Neural progenitor cell (in vitro differentiated cells): ENCODE measurements at regions not wholly inside any gene's neighbourhood (a gene's known extent, or its start where the extent isn't known, plus 50 kb on each side); places are given as distances from the start of the nearest gene placed in this dataset.

Source experiments
- DNase-seq: peaks from one replicate; pipeline ENCODE4 v3.0.0-alpha.2; 2016; ENCODE audit warnings: low spot score
- H2AFZ ChIP-seq: fragments of 200-600 bp; sonication (generic); replicated peaks from 2 replicates; pipeline ENCODE4 v1.6.1; 2016; ENCODE audit warnings: antibody characterized with exemption
- H3F3A ChIP-seq: fragments of 200-600 bp; sonication (generic); 2 replicates; pipeline ENCODE4 v1.6.1; 2016; ENCODE audit warnings: antibody characterized with exemption, low read depth
- H3K27ac ChIP-seq: fragments of 200-600 bp; sonication (generic); 2 replicates; pipeline ENCODE4 v1.5.1; 2016; ENCODE audit warnings: mild to moderate bottlenecking
- H3K27me3 ChIP-seq: fragments of 200-600 bp; sonication (generic); 2 replicates; pipeline ENCODE4 v1.6.1; 2016; ENCODE audit warnings: mild to moderate bottlenecking, moderate library complexity
- H3K36me3 ChIP-seq: fragments of 200-600 bp; sonication (generic); 2 replicates; pipeline ENCODE4 v1.5.1; 2016
- H3K4me1 ChIP-seq: fragments of 200-600 bp; sonication (generic); 2 replicates; pipeline ENCODE4 v1.6.1; 2016; ENCODE audit warnings: mixed run types
- H3K4me2 ChIP-seq: fragments of 200-600 bp; sonication (generic); 2 replicates; pipeline ENCODE4 v1.6.1; 2016
- H3K4me3 ChIP-seq: fragments of 200-600 bp; sonication (generic); 2 replicates; pipeline ENCODE4 v1.5.1; 2016
- H3K79me2 ChIP-seq: fragments of 200-600 bp; sonication (generic); 2 replicates; pipeline ENCODE4 v1.6.1; 2016; ENCODE audit warnings: low read depth
- H3K9ac ChIP-seq: fragments of 200-600 bp; sonication (generic); 2 replicates; pipeline ENCODE4 v1.6.1; 2016
- H3K9me3 ChIP-seq: fragments of 200-600 bp; sonication (generic); 2 replicates; pipeline ENCODE4 v1.5.1; 2016; ENCODE audit warnings: low read depth
- H4K20me1 ChIP-seq: fragments of 200-600 bp; sonication (generic); 2 replicates; pipeline ENCODE4 v1.6.1; 2016; ENCODE audit warnings: low read depth
- H3K27ac Mint-ChIP-seq: 3 replicates; pipeline ENCODE4 v1.8.0; 2021; ENCODE audit warnings: mixed read lengths
- H3K27me3 Mint-ChIP-seq: 2 replicates; pipeline ENCODE4 v1.8.0; 2022; ENCODE audit warnings: low read depth, mild to moderate bottlenecking, inconsistent platforms, moderate library complexity, mixed read lengths; ENCODE audit not compliant: insufficient read depth
- H3K36me3 Mint-ChIP-seq: 3 replicates; pipeline ENCODE4 v1.8.0; 2021; ENCODE audit warnings: mixed read lengths
- H3K4me1 Mint-ChIP-seq: 3 replicates; pipeline ENCODE4 v1.8.0; 2021; ENCODE audit warnings: mixed read lengths
- H3K4me3 Mint-ChIP-seq: 3 replicates; pipeline ENCODE4 v1.8.0; 2021; ENCODE audit warnings: mild to moderate bottlenecking, moderate library complexity, mixed read lengths
- H3K9me3 Mint-ChIP-seq: 3 replicates; pipeline ENCODE4 v1.8.0; 2020; ENCODE audit warnings: mixed read lengths
- EZH2 ChIP-seq: fragments of 200-600 bp; sonication (generic); IDR thresholded peaks from 2 replicates; pipeline ENCODE4 v1.6.1; 2017; ENCODE audit warnings: antibody characterized with exemption, mild to moderate bottlenecking, moderate library complexity
- EZH2phosphoT487 ChIP-seq: fragments of 200-600 bp; sonication (generic); IDR thresholded peaks from 2 replicates; pipeline ENCODE4 v1.6.1; 2017; ENCODE audit warnings: antibody characterized with exemption
- TF ChIP-seq, protein P1 (sequence below): fragments of 200-600 bp; sonication (generic); IDR thresholded peaks from 2 replicates; pipeline ENCODE4 v1.5.1; 2017; ENCODE audit warnings: antibody characterized with exemption, mild to moderate bottlenecking

DNA sequence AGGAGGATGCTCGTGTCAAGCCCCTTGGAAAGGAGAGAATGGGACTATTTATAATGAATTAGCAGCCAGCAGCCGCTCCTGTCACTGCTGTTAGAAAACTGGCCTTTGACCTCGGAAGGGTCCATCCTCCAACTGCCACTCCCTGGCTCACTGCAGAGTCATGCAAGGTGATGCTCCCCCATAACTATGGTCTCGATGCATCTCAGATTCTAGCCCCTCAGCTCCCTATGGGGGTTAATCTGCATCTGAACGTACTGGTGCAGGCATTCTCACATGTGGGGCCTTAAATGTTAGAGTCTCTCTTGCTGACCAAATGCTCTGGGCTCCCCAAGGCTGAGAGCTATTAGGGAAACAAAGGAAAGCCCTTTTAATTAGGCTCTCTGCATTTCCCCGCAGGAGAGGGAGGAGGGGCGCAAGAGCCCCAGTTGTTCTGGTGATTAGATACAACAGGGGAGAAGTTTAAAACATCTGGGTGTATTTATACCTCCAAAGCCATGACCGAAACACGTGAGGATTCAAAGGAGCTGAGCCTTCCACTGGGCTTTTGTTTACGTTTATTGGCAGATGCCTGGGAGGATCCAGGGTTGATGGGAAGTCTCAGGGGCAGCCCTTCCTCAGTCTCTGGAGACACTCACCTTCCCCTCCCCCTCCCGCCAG is 182.5 kb downstream of the OPA1 start:
- peak overlapping the region; percentile 30 for H3K27ac Mint-ChIP-seq
- peaks cover 65% of the 10 kb centered on the region for H3K27me3 Mint-ChIP-seq
- no peaks in the 10 kb centered on the region for H3K36me3 Mint-ChIP-seq
- peaks cover 78% of the 10 kb centered on the region for H3K4me1 Mint-ChIP-seq
- H2AFZ ChIP-seq, result no peak overlapping the region
- H3K79me2 ChIP-seq, result no peaks in the 10 kb centered on the region
- TF ChIP-seq EZH2phosphoT487, result no peak
- TF ChIP-seq EZH2, result no peak
- TF ChIP-seq, protein P1, sequence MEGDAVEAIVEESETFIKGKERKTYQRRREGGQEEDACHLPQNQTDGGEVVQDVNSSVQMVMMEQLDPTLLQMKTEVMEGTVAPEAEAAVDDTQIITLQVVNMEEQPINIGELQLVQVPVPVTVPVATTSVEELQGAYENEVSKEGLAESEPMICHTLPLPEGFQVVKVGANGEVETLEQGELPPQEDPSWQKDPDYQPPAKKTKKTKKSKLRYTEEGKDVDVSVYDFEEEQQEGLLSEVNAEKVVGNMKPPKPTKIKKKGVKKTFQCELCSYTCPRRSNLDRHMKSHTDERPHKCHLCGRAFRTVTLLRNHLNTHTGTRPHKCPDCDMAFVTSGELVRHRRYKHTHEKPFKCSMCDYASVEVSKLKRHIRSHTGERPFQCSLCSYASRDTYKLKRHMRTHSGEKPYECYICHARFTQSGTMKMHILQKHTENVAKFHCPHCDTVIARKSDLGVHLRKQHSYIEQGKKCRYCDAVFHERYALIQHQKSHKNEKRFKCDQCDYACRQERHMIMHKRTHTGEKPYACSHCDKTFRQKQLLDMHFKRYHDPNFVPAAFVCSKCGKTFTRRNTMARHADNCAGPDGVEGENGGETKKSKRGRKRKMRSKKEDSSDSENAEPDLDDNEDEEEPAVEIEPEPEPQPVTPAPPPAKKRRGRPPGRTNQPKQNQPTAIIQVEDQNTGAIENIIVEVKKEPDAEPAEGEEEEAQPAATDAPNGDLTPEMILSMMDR, result no peak
- peak; percentile 67 for DNase-seq
- peak overlapping the region; percentile 58 for H3K4me2 ChIP-seq
- no peak overlapping the region for H3K9ac ChIP-seq
- H4K20me1 ChIP-seq, result no peaks in the 10 kb centered on the region
- peaks cover 77% of the 10 kb centered on the region for H3K4me1 ChIP-seq
- no peak overlapping the region for H3K27ac ChIP-seq
- H3K4me3 ChIP-seq, result no peak overlapping the region
- H3F3A ChIP-seq, result peaks cover 68% of the 10 kb centered on the region
- H3K4me3 Mint-ChIP-seq, result no peak overlapping the region
- H3K9me3 Mint-ChIP-seq, result no peaks in the 10 kb centered on the region
- H3K9me3 ChIP-seq, result no peaks in the 10 kb centered on the region
- H3K27me3 ChIP-seq, result peaks cover 35% of the 10 kb centered on the region
- no peaks in the 10 kb centered on the region for H3K36me3 ChIP-seq

DNA sequence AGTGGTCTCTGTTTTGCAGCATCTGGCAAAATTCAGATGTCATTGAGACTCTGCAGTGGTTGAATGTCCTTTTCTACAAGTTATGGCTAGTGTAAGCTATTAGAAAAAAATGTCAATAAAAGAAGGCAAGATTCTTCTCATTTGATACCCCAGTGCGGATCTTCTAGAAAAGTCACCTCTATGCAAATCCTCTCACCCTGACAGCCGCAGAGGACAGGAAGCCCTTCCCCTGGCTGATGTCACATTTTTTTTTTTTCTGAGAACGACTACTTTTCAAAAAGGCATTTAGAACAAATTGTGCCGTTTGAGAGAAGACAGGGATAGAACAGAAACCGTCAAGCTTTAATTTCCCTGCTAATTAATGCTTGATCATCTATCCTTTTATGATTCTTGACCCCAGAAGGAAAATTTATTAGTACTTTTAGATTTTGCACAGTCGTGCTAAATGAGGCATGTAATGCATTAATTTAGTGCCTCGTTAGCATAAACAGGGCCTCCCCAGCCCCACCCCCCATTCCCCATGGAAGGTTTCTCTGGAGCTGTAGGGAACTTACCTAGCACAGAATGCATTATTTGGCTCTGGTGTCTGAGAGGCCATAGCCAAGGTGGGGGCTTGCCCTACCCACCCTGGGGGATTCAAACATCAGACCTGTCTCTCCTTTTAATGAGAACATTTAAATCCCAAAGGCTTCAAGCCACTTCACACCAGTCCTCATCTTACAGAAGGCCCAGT is 183.8 kb downstream of the OPA1 start:
- no peak overlapping the region for H3K4me3 Mint-ChIP-seq
- H3K79me2 ChIP-seq, result no peaks in the 10 kb centered on the region
- no peaks in the 10 kb centered on the region for H3K9me3 ChIP-seq
- H3F3A ChIP-seq, result peaks cover 68% of the 10 kb centered on the region
- H3K9me3 Mint-ChIP-seq, result no peaks in the 10 kb centered on the region
- peaks cover 78% of the 10 kb centered on the region for H3K4me1 Mint-ChIP-seq
- no peaks in the 10 kb centered on the region for H3K36me3 Mint-ChIP-seq
- H3K4me3 ChIP-seq, result no peak overlapping the region
- peak overlapping the region; percentile 54 for H3K27ac Mint-ChIP-seq
- peaks cover 68% of the 10 kb centered on the region for H3K27me3 Mint-ChIP-seq
- no peak for DNase-seq
- H3K4me2 ChIP-seq, result peak overlapping the region; percentile 58
- no peaks in the 10 kb centered on the region for H3K36me3 ChIP-seq
- TF ChIP-seq EZH2phosphoT487 (no peak), EZH2 (no peak)
- TF ChIP-seq, protein P1, result no peak
- H3K27me3 ChIP-seq, result peaks cover 35% of the 10 kb centered on the region
- peaks cover 74% of the 10 kb centered on the region for H3K4me1 ChIP-seq
- H4K20me1 ChIP-seq, result no peaks in the 10 kb centered on the region
- no peak overlapping the region for H3K9ac ChIP-seq
- no peak overlapping the region for H3K27ac ChIP-seq
- H2AFZ ChIP-seq, result no peak overlapping the region

DNA sequence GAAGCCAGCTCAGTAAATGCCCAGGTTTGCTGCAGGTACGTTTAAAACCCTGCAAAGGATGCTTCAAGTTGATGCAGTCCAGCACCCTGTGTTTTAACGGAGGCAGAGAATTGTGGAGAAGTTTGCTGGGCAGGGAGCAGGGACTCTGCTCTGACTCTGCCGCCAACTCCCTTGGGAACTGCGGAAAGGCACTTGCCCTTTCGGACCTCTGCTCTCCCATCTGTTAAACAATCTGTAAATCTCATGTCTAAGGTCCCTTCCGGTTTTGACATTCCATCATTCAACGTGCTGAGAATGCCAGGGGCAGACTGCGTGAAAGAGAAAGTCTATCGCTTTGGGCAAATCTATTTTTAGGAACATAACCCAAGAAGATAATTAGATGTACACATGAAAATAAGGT is 184.5 kb downstream of the OPA1 start:
- H3K4me2 ChIP-seq, result no peak overlapping the region
- no peak for DNase-seq
- peaks cover 75% of the 10 kb centered on the region for H3K4me1 ChIP-seq
- H3K36me3 ChIP-seq, result no peaks in the 10 kb centered on the region
- TF ChIP-seq EZH2 (no peak), EZH2phosphoT487 (no peak)
- TF ChIP-seq, protein P1, result no peak
- H3K79me2 ChIP-seq, result no peaks in the 10 kb centered on the region
- Mint-ChIP-seq H3K4me3 (no peak overlapping the region), H3K4me1 (peaks cover 78% of the 10 kb centered on the region), H3K36me3 (no peaks in the 10 kb centered on the region), H3K9me3 (no peaks in the 10 kb centered on the region), H3K27me3 (peaks cover 69% of the 10 kb centered on the region), H3K27ac (no peak overlapping the region)
- H3K4me3 ChIP-seq, result no peak overlapping the region
- H4K20me1 ChIP-seq, result no peaks in the 10 kb centered on the region
- peaks cover 35% of the 10 kb centered on the region for H3K27me3 ChIP-seq
- peaks cover 66% of the 10 kb centered on the region for H3F3A ChIP-seq
- H3K9ac ChIP-seq, result no peak overlapping the region
- H3K27ac ChIP-seq, result no peak overlapping the region
- no peaks in the 10 kb centered on the region for H3K9me3 ChIP-seq
- no peak overlapping the region for H2AFZ ChIP-seq
